ENCODE measurements at regions not wholly inside any gene's neighbourhood (a gene's known extent, or its start where the extent isn't known, plus 50 kb on each side); places are given as distances from the start of the nearest gene placed in this dataset.

GRCh38 chr15:31471731-31472430 is 145.2 kb downstream of the KLF13 start:
- in situ Hi-C loops (cut with MboI; ENCODE audit: low sequenced_read_pairs) = no loop called here

DNA sequence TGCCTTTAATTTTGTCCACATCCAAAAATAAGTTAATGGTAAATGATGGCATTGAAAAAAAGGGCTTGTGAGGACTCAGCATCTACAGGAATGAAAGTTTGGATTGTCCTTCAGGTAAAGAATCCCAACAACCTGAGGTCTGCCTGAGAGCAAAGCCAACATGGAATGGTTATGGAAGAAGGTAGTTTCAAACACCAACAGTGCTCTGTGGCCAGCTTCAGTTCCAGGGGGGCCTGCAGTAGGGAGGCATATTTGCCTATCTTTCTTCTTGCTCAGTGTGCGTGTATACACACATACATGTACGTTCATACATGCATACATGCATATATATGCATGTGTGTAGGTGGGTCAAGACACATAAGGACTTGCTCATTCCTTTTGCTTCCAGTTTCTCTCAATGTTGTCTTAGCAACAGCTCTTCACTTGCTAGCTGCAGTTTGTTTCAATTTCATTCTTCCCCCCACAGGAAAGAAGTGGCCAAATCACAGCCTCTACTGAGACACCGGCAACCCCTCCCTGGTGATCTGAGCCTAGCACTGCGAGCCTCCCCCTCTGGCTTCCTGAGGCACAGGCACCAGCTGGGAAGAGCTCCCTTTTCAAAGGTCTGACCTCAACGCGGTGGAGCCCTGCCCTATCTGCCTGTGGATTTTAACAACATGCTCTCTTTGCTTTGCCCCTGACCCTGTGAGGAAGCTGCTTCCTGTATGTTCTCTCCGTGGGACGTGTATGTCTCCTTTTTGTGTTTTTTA is 146.2 kb downstream of the KLF13 start:
- in situ Hi-C loops (cut with MboI; ENCODE audit: low sequenced_read_pairs) = no loop called here

DNA sequence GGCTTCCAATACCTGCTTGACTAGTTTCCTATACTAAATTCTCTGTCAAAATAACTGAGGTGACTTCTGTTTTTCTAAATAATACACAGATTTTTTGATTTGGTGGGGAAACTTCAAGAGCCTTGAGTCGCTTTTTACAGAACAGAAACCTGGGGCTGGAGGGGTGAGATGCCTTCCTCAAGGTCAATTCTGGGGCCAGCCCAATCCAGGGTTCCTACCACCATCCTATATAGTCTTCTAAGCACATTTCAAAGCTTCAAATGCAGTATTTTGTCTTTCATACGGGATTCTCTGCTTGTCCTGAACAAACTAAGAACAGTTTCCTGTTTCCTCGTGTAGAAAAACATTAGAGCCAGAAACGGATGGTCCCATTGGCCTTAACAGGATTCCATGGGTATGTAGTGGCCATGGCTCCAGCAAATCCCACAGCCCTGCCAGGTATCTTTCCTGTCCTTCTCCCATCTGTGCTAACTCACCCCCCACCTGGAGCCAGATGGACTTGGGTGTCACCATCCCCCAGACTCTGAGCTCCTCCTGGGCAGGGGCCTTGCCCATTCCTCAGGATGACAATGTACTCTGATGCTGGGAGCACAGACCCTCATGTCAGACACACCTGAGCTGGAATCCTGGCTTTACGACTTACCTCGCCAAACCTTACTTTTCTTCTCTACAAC is 146.9 kb downstream of the KLF13 start:
- in situ Hi-C loops (cut with MboI; ENCODE audit: low sequenced_read_pairs) = no loop called here

- in situ Hi-C loops (cut with MboI; ENCODE audit: low sequenced_read_pairs) = no loop called here
Observed at GRCh38 chr15:31474059-31474868, 147.6 kb downstream of the KLF13 start.

GRCh38 chr15:31476236-31476810 is 149.7 kb downstream of the KLF13 start:
- in situ Hi-C loops (cut with MboI; ENCODE audit: low sequenced_read_pairs) = no loop called here

- in situ Hi-C loops (cut with MboI; ENCODE audit: low sequenced_read_pairs) = no loop called here
Observed at GRCh38 chr15:31476866-31477265, 150.2 kb downstream of the KLF13 start.

DNA sequence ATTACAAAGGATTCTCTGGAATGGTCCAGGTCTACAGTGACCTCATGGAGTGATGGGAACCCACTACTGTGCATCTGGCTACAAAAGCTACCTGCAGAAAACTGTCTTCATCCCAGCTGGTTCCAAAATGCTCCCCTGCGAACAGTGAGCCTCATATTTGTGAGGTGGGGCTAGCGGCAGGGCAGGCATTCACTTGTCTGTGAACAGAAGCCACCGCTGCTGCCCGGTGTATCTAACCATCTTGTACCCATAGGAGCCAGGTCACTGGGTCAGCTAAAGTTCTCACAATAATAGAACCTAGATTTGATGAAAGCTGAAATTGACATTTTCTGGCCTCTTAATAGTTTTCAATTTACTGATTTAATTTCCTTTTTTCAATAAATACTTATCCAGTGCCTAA is 150.7 kb downstream of the KLF13 start:
- in situ Hi-C loops (cut with MboI; ENCODE audit: low sequenced_read_pairs) = no loop called here

- in situ Hi-C loops (cut with MboI; ENCODE audit: low sequenced_read_pairs) = no loop called here
Observed at GRCh38 chr15:31477851-31478701, 151.4 kb downstream of the KLF13 start.

GRCh38 chr15:31478702-31479221 is 152.1 kb downstream of the KLF13 start:
- in situ Hi-C loops (cut with MboI; ENCODE audit: low sequenced_read_pairs) = no loop called here

DNA sequence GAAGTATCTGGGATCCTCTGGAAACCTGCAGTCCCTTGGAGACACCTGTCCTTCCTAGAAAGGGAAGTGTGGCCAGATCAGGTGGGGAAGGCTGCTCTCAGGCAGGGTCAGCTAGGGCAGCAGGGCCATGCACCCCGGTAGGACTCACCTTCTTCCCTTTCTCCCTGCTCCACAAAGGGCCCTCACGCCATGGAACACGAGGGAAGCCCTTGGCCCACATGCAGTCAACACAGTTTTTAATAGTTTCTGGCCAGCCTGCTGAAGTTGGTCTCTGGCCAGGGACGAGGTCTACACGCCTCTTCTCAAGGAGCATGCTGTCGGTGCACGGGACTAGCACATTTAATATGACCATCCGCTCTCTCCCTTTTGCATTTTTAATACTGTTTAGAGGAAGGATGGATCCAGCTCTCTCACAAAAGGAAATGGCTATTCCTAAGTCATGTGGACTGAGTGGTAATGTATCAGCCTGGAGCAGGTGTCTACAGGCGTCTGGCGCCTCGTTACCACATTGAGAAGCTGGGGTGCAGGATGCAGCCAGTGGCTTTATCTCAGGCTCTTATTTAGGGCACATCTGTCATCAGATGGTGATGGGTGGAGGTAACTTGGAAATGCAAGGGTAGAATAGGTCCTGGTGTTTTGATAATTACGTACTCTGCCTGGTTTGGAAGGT is 153.9 kb downstream of the KLF13 start:
- in situ Hi-C loops (cut with MboI; ENCODE audit: low sequenced_read_pairs) = loop anchor here (10.0 kb wide), 1 partner anchor 126 kb away; no protein-coding TSS in a partner anchor

DNA sequence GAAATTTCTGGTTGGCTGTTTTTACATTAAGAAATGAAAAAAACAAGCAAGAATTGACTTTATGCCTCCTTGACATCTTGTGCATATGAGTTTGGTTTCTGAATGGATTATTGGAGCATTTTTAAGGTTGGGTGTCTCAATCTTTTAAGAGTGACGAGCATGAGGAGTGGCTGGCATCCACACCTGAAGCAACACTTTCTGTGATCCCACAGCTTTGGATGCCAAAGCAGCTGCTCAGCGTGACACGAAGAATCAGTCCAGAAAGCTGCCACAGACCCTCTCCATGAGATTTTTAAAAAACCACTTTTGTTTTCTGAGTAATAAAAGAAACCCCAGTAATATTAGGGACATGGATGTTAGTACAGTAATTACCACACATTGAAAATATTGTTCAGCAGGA is 154.5 kb downstream of the KLF13 start:
- in situ Hi-C loops (cut with MboI; ENCODE audit: low sequenced_read_pairs) = loop anchor here (10.0 kb wide), 1 partner anchor 126 kb away; no protein-coding TSS in a partner anchor

DNA sequence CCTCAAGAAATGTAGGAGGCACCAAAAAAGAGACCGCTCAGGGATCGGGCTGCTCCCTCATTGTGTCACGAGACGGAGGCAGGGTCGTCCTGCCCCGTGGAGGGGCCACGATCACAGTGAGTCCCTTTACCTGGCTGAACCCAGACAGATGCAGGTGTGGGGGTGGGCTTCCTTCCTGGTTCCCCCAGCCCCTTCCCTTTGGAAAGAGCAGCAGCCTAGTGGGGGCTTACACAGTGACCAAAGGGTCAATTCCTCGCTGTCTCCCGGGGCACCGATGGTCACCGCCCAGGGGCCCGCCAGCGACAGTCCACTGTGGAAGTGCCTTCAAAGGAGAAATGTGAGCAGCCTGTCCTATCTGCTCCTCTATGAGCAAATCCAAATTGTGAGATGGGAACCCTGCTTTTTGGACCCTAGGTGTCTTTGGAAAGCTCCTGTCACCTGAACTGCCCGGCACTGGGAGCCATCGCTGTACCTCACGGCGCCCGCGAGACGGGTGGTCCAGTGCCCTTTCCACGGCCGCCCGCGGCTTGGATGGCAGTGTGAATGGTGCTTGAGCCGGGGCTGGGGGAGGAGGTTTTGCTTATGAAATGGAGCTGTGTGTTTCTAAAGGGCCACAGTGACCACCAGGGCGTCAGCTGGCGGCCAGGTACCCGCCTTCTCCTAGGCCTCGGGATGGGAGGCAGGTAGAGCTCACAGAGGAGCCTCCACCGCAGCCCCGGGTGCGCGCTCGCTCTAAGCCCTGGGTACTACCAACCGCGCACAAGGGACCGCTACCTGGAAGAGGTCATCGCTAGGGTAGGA is 155.7 kb downstream of the KLF13 start:
- in situ Hi-C loops (cut with MboI; ENCODE audit: low sequenced_read_pairs) = loop anchor here (10.0 kb wide), 1 partner anchor 128 kb away; no protein-coding TSS in a partner anchor

DNA sequence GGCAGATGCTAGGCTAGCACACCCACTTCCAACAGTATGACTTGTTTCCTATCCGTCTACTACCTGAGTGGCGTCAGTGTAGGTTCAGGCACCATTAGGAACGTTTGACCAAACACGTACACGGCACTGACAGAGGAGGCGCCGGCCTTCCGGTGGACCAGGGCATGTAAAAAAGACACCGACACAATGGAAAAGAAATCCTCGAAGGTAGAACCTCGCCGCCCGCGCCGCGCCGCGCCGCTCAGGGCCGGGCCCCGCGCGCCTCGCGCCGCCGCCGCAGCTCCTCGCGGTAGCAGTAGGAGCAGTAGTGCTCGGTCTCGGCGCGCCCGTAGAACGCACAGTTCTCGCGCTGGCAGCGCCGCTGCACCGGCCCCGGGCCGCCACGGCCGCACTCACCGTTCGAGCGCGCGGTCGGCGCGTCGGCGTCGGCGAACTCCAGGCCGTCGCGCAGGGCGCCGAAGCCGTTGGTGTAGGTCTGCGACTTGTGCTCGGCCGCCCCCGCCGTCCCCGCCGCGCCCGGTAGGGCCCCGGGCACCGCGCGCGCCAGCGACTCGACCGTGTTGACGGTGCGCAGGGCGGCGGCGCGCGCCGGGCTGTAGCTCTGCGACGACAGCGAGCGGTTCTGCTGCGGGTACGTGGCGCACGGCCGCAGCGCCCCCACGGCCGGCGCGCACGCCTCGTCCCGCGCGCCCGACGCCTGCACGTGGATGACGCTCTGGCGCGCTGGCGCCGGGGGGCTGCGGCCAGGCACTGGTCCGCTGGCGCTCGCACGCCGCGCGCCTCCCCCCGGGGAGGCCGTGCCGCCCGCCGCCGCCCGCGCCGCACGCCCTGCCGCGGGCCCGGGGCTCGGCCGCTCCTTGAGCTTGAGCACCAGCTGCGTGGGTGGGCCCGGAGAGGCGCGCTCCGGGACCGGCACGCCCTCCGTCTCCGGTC is 156.7 kb downstream of the KLF13 start:
- in situ Hi-C loops (cut with MboI; ENCODE audit: low sequenced_read_pairs) = loop anchor here (10.0 kb wide), 1 partner anchor 129 kb away; no protein-coding TSS in a partner anchor

GRCh38 chr15:31483986-31484951 is 157.6 kb downstream of the KLF13 start:
- in situ Hi-C loops (cut with MboI; ENCODE audit: low sequenced_read_pairs) = loop anchor here (10.0 kb wide), 1 partner anchor 129 kb away; no protein-coding TSS in a partner anchor

- in situ Hi-C loops (cut with MboI; ENCODE audit: low sequenced_read_pairs) = loop anchor here (5.0 to 10.0 kb wide), 2 partner anchors 130 to 293 kb away; no protein-coding TSS in a partner anchor
Observed at GRCh38 chr15:31484986-31485385, 158.4 kb downstream of the KLF13 start.
